LNCAP (cell line): ENCODE measurements at regions not wholly inside any gene's neighbourhood (a gene's known extent, or its start where the extent isn't known, plus 50 kb on each side); places are given as distances from the start of the nearest gene placed in this dataset.

Experiments used
- CTCF ChIP-seq: fragments of 450-650 bp; IDR thresholded peaks from 2 replicates; pipeline ENCODE4 v1.5.1; 2017; ENCODE audit warnings: mild to moderate bottlenecking

- no peak for TF ChIP-seq CTCF
Measured at GRCh38 chr2:129819855-129820254, 159.6 kb upstream of the RAB6C start.

GRCh38 chr2:129820908-129821307 lies 158.6 kb upstream of the RAB6C start:
- no peak for TF ChIP-seq CTCF

DNA sequence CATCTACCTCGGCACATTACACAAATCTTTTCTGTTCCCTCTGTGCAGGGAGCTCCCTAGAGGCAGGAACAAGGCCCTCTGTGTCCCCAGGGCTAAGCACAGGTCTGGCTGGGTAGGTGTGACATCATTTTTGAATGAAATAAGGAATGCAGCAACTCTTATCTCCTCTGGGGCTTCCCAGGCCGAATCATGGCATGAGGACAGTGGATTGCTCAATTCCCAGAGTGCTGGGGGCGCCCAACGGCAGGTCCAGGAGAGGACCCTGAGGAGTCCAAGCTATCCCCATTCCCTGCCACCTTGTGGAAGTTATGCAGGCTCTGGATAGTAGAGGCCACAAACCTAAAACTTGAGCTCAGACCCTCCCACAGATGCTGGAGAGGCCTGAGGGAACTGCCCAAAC lies 158.0 kb upstream of the RAB6C start:
- no peak for TF ChIP-seq CTCF

DNA sequence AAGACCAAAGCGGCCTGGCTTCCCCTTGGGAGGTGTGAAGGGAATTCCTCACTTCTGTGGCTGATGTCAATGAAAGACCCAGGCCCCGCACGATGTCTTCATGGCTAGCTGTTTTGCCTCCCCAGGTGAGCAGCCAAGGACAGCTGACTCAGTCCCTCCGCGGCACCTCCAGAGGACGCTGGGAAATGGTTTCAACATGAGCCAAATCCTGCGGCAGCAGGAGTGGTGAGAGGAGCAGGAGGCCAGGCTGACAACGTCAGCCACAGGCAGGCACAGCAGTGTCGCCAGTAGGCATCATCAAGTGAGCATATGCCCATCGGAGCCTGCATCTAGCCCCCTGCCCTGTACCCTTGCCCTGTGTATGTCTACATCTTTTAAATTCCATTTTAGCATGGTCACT lies 156.4 kb upstream of the RAB6C start:
- TF ChIP-seq CTCF, result no peak

GRCh38 chr2:129827311-129828090 lies 152.0 kb upstream of the RAB6C start:
- TF ChIP-seq CTCF, result no peak

GRCh38 chr2:129828792-129829191 lies 150.7 kb upstream of the RAB6C start:
- no peak for TF ChIP-seq CTCF

GRCh38 chr2:129829588-129829987 lies 149.9 kb upstream of the RAB6C start:
- TF ChIP-seq CTCF, result no peak

DNA sequence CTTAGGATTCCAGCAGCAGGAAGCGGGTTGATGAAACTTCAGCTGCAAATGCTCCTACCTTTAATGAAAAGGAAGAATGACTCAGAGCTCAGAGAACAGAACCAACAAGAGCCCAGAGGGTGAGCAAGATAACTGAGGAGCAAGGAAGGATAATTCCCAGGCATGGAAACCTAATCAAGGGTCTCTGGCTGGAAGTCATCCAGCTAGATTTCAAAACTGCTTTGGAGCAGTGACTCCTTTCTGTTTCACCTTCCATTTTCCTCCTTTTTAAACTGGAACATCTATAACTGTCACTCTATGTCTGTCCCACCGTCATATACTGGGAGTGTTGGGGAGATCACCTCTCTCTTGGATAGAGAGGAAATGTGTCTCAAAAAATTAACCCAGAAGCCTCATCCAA lies 148.4 kb upstream of the RAB6C start:
- TF ChIP-seq CTCF, result no peak
